Right forelimb (tissue), 1 donor: ENCODE measurements at regions not wholly inside any gene's neighbourhood (a gene's known extent, or its start where the extent isn't known, plus 50 kb on each side); places are given as distances from the start of the nearest gene placed in this dataset.

ENCODE experiments used
- DNase-seq: peaks from one replicate; pipeline ENCODE4 v3.0.0-alpha.2; 2018

- no peak for DNase-seq
These were observed 232.8 kb downstream of the PIK3C3 start for GRCh38 chr18:42187611-42188380.

DNA sequence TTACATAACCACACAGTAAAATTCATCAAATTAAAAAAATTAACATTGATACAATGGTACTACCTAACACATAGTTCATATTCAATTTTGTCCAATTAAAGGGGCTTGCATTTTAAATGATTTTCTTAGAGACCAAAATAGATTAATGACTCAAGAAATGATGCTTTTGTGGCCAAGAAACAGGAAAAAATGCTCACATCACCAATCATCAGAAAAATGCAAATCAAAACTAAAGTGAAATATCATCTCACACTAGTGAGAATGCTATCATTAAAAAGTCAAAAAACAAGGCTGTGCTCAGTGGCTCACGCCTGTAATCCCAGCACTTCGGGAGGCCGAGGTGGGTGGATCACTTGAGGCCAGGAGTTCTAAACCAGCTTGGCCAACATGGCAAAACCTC, 235.6 kb downstream of the PIK3C3 start:
- no peak for DNase-seq

GRCh38 chr18:42192251-42193248, 237.5 kb downstream of the PIK3C3 start:
- DNase-seq, result no peak

DNA sequence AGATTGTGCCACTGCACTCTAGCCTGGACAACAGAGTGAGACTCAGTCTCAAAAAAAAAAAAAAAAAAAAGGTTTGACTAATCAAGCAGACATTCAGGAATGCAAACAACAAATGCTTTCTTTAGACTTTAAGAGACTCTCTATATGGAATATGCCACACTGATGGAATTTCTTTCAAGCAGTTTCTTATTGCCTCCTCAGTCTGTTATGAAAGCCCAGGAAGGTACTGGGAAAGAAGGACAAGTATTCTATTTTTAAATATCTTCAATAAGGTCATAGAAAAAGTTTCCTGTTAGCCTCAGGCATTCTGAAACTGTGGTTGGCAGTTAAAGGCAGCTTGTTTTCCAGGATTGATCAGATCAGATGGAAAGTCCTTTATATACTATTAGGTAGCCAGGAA, 241.6 kb downstream of the PIK3C3 start:
- DNase-seq, result no peak

DNA sequence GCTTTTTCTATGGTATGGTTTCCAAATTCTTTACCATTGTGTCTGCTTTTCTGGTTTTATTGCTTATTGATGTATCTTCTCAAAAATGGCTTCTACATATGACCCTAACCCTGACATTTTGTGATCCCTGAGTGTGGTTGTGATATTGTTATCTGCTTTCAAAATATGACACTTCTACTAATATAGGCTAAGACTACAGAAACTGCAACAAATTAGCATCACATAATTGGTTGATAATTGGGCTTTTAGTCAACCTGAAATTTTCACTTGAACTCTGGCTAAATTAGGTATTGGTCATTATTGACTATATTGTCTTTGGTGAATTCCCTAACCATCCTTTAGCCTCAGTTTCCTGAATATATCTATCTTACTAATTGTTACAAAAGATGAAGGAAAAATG, 246.1 kb downstream of the PIK3C3 start:
- DNase-seq, result no peak

- no peak for DNase-seq
These were observed 256.2 kb downstream of the PIK3C3 start for GRCh38 chr18:42211201-42211600.

DNA sequence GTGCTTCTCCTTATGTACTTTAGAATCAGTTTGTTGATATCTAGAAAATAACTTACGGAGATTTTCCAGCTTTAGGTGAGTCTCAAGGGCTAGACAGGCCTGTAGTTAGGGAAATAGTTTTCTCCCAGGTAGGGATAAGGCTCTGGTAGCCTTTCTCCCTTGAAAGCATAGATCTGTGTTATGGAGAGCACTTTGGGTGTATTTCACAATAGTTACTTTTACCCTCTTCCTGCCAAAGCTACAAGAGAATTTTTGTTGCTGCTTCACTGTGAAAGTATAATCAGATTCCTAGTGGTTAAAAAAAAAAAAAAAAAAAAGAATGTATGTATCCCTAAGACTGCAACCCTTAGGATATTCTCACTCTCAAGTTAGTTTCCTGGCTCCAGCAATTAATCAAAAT, 267.5 kb downstream of the PIK3C3 start:
- DNase-seq, result no peak

DNA sequence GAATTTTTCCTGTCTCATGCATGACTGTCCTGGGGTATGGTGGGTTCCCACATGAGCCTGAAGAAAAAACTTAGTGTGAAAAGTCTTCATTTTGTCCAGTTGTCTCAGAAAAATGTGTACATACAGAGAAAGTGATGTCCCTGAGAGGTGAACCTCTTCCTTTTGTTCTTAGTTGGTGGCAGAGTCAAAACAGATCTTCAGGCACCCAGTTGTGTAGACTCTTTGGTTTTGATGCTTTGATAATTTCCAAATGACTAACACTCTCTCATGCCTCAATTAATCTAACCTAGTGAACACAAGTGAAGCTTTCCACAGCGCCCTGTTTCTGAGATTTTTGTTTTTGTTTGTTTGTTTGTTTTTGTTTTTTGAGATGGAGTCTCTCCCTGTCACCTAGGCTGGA, 273.5 kb downstream of the PIK3C3 start:
- no peak for DNase-seq

DNA sequence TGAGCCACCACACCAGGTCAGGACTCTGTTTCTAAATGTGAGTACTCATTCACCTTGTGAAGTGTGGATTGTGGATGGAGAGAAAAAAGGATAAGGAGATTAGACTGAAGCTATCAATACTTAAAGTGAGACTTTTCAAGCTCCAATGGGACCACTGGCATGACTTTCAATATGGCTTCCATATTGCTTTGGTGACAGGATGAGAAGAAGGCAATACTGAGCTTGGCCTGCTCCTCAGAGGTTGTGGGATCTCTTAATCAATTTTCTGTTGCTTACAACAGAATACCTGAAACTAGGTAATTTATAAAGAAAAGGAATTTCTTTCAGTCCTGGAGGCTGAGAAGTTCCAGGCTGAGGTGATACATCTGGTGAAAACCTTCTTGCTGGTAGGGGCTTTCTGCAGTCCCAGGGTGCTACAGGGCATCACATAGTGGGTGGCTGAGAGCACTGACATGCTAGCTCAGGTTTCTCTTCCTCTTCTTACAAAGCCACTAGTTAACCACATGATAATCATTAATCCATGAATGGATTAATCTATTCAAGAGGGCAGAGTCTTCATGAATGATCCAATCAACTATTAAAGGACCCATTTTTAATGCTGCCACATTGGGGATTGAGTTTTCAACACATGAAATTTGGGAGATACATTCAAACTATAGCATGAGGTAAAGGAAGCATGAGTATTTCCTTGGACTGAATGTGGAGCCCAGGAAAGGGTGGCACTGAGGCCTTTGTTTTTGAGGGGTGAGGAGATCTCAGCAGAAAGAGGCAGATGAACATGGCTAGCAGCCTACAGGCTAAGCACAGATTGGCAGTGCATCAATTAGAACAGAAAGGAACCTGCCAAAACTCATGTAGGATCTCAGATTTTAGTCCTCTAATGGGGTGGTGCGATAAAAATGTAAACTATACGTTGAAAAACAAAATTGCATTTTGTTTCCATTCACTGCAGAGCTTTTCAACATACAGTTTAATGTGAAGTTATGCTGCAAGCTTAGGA, 274.5 kb downstream of the PIK3C3 start:
- DNase-seq, result no peak

DNA sequence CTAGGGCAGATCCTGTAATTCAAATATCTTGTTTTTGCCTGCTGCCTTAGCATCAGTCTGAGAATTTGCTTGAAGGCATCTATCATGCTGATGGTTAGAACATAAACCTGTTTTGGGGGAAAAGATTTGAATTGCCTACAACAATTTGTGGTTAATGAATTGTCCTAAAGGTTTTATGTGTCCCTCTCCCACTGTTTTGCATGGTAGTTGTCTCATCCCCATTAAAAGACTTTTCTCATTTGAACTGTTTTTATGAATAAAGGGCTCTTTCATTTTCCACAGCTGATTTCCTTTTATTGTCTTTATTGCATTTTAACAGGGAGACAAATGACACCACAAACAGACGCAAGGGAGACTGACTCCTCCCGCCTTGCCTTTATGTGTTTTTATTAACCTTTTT, 275.6 kb downstream of the PIK3C3 start:
- no peak for DNase-seq

DNA sequence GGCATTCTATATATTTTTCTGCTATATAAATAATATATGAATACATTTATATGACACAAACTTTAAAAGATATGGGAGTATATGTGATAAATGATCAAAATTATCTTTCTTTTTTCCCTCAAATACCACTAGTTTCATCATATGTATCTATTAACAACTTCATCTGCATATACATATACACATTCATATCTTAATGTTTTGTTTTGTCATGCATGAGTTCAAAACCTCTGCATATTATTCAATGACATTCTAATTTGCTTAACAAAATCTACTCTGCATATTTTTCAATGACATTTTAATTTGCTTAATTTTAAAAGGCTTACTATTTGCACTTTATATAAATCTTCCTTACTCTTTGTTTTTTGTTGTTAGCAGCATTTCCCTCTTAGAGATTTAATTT, 276.2 kb downstream of the PIK3C3 start:
- DNase-seq, result no peak

- no peak for DNase-seq
These were observed 276.8 kb downstream of the PIK3C3 start for GRCh38 chr18:42231796-42232195.

GRCh38 chr18:42233908-42234307, 278.9 kb downstream of the PIK3C3 start:
- no peak for DNase-seq

GRCh38 chr18:42242758-42243157, 287.7 kb downstream of the PIK3C3 start:
- DNase-seq, result no peak

- DNase-seq, result no peak
These were observed 290.1 kb downstream of the PIK3C3 start for GRCh38 chr18:42245137-42245536.

DNA sequence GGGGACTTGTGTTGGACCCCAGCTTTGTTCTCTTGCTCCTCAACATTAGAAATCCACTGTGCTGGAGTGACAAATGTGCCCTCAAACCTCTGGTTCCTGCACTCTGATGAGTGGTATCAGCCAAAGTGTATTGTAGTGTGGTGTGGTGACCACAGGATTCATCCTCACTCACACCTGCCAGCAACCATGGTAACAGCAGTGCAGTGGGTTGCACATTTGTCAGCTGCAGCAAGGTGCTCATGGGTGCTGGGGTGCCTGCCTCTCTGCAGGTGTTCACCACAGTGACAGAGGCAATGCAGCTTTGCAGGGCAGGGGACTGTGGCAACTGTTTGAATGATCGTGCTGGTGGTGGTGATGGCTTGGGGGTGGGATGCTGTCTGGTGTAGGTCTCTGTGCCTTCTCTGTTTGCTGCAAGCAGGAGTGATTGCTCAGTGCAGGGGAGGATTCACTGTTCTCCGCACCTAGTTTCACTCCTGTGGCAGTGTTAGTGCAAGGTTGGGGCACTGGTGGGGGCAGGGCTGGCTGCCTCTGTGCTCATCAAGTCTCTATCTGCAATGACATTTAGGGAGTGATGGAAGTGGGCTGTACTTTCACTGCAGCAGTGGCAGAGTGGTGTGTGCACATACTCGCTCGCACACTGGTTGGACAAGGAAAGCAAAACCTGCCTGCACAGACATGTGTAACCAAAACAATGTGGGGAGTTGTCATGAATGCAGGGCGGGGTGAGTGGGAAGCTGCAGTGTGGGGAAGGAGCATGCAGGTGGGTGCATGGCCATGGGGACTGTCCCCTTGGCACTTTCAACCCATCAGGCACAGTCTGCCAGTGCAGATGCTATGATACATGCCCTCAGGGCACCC, 301.1 kb downstream of the PIK3C3 start:
- DNase-seq, result no peak

GRCh38 chr18:42258301-42258965, 303.4 kb downstream of the PIK3C3 start:
- DNase-seq, result no peak

- DNase-seq, result no peak
These were observed 306.7 kb downstream of the PIK3C3 start for GRCh38 chr18:42261731-42262130.

GRCh38 chr18:42264497-42264896, 309.5 kb downstream of the PIK3C3 start:
- DNase-seq, result no peak

DNA sequence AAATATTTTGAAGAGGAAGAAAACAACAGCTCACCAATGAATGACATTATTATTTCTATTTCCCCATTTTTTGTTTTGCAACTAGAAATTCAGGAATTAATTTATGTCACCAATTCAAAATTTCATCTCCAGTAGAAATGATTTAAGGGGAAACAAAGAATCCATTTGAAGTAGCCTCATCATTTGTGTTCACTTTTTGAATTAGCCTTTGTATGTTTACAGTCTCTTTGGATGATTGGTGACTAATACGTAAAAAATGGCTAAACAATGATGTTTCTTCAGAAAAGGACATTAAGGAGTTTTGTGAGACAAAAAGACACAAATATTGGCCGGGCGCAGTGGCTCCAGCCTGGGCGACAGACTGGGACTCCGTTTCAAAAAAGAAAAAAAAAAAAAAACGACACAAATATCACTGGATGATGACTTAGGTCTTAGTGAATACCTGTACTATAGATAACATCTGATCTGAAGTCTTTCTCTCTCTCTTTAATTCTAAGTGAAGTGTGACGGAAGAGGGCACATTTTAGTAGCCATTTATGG, 313.2 kb downstream of the PIK3C3 start:
- no peak for DNase-seq

- DNase-seq, result no peak
These were observed 313.8 kb downstream of the PIK3C3 start for GRCh38 chr18:42268798-42269197.
